Panc1 (cell line): ENCODE measurements at regions not wholly inside any gene's neighbourhood (a gene's known extent, or its start where the extent isn't known, plus 50 kb on each side); places are given as distances from the start of the nearest gene placed in this dataset.

Experiments
- ATAC-seq: fragments of 200-7000 bp; cut with Tn5 transposase; 2 replicates; pipeline ENCODE4 v1.9.1; 2020; ENCODE audit warnings: mild to moderate bottlenecking, moderate library complexity
- BruUV-seq: library from RNA; stranded (reverse); fragments of 400-500 nt; replicated peaks from 2 replicates; lab custom pipeline; 2021; lab: Mats Ljungman, UMichigan
- CTCF ChIA-PET: fragments of 300-600 bp; sonication (Branson Sonifier 250); formaldehyde crosslinking; loops from one replicate; lab custom pipeline; 2022; ENCODE audit warnings: antibody characterized with exemption; lab: Charles Lee
- POLR2A ChIA-PET: fragments of 300-600 bp; sonication (Branson Sonifier 250); formaldehyde crosslinking; loops from one replicate; lab custom pipeline; 2022; ENCODE audit warnings: antibody characterized with exemption; lab: Charles Lee
- DNase-seq: peaks from one replicate; pipeline ENCODE4 v3.0.0-alpha.2; 2010; ENCODE audit warnings: low read depth, low spot score
- H3K27ac ChIP-seq: 2 replicates; pipeline ENCODE4 v1.5.1; 2011; ENCODE audit warnings: mild to moderate bottlenecking, low read length, inconsistent platforms
- H3K27me3 ChIP-seq: fragments of 200-500 bp; sonication (Bioruptor generic); 2 replicates; pipeline ENCODE4 v1.6.0; 2014; ENCODE audit warnings: low read length, inconsistent platforms; ENCODE audit not compliant: control insufficient read depth, insufficient read depth
- H3K36me3 ChIP-seq: fragments of 200-500 bp; sonication (Bioruptor generic); 2 replicates; pipeline ENCODE4 v1.5.1; 2014; ENCODE audit warnings: inconsistent platforms, mild to moderate bottlenecking, low read length, moderate library complexity; ENCODE audit not compliant: control insufficient read depth, insufficient read depth
- H3K4me1 ChIP-seq: 2 replicates; pipeline ENCODE4 v1.5.1; 2011; ENCODE audit warnings: inconsistent platforms, mild to moderate bottlenecking, low read length, moderate library complexity; ENCODE audit not compliant: control insufficient read depth, insufficient read depth
- H3K4me3 ChIP-seq, 2 experiments: 2 replicates each; pipeline ENCODE4 v1.5.1; 2011 to 2012; ENCODE audit warnings: low read depth in 2 of 2, low read length in 2 of 2, mild to moderate bottlenecking in 2 of 2, inconsistent platforms in 1 of 2, moderate library complexity in 1 of 2
- H3K9me3 ChIP-seq: fragments of 200-500 bp; sonication (Bioruptor generic); 2 replicates; pipeline ENCODE4 v1.5.1; 2014; ENCODE audit warnings: low read depth, mild to moderate bottlenecking, inconsistent platforms, low read length, moderate library complexity; ENCODE audit not compliant: control insufficient read depth, insufficient read depth
- CTCF ChIP-seq: fragments of 450-650 bp; IDR thresholded peaks from 2 replicates; pipeline ENCODE4 v1.5.1; 2017; ENCODE audit warnings: mild to moderate bottlenecking
- POLR2AphosphoS5 ChIP-seq: IDR thresholded peaks from 2 replicates; pipeline ENCODE4 v1.6.1; 2012; ENCODE audit warnings: mild to moderate bottlenecking, low read depth, low read length, moderate library complexity
- REST ChIP-seq, 2 experiments: IDR thresholded peaks; 2 replicates each; pipeline ENCODE4 v1.6.1; 2011 to 2012; ENCODE audit warnings: low read depth in 2 of 2, control low read depth in 1 of 2, low read length in 1 of 2, mild to moderate bottlenecking in 1 of 2, moderate library complexity in 1 of 2; ENCODE audit not compliant: insufficient read depth in 1 of 2
- SIN3A ChIP-seq: IDR thresholded peaks from 2 replicates; pipeline ENCODE4 v1.6.1; 2012; ENCODE audit warnings: low read depth, mild to moderate bottlenecking, low read length, moderate library complexity, borderline replicate concordance; ENCODE audit not compliant: insufficient read depth
- TCF7L2 ChIP-seq: IDR thresholded peaks from 2 replicates; pipeline ENCODE4 v1.6.1; 2011; ENCODE audit warnings: mild to moderate bottlenecking, low read depth, low read length, inconsistent platforms
- in situ Hi-C: cut with HindIII; loops from 2 replicates; pipeline ENCODE4 v1.10.0; 2016; ENCODE audit warnings: low sequenced_read_pairs, low pct_unique_long_range_greater_than_20kb
- intact Hi-C: fragments of 100-400 bp; cut with micrococcal nuclease; formaldehyde crosslinking; loops from one replicate; pipeline ENCODE4 v1.10.0; 2022; ENCODE audit not compliant: unreplicated experiment

GRCh38 chr18:39564716-39565115, 1999.1 kb upstream of the CELF4 start:
- Histone ChIP-seq H3K36me3 (no peaks in the 10 kb centered on the region), H3K4me3 (no peak overlapping the region), H3K9me3 (no peaks in the 10 kb centered on the region), H3K27ac (no peak overlapping the region), H3K4me1 (no peaks in the 10 kb centered on the region), H3K27me3 (no peaks in the 10 kb centered on the region)
- POLR2A ChIA-PET: no interaction called here
- TF ChIP-seq SIN3A: no peak
- no peak for TF ChIP-seq CTCF
- TF ChIP-seq POLR2AphosphoS5: no peak
- TF ChIP-seq TCF7L2: no peak
- TF ChIP-seq REST (IDR thresholded peaks at IDR 0.05; ENCODE audit: insufficient read depth in 1 of 2, low read depth in 2 of 2, low read length in 1 of 2): no peak
- intact Hi-C loops: no loop called here
- ATAC-seq (no peak), DNase-seq (no peak)
- CTCF ChIA-PET: no interaction called here
- no TSS peak for BruUV-seq
- in situ Hi-C loops: no loop called here

GRCh38 chr18:39561126-39561525, 1995.5 kb upstream of the CELF4 start:
- BruUV-seq: no TSS peak

More at GRCh38 chr18:39561126-39561525, 1995.5 kb upstream of the CELF4 start:
- TF ChIP-seq REST (IDR thresholded peaks at IDR 0.05; ENCODE audit: insufficient read depth in 1 of 2, low read depth in 2 of 2, low read length in 1 of 2) (no peak), SIN3A (no peak), POLR2AphosphoS5 (no peak)
- Histone ChIP-seq H3K4me3 (no peak overlapping the region), H3K4me1 (no peaks in the 10 kb centered on the region), H3K27ac (no peak overlapping the region), H3K9me3 (no peaks in the 10 kb centered on the region), H3K27me3 (no peaks in the 10 kb centered on the region), H3K36me3 (no peaks in the 10 kb centered on the region)
- in situ Hi-C loops: no loop called here
- ATAC-seq (no peak), DNase-seq (no peak)
- ChIA-PET POLR2A (no interaction called here), CTCF (no interaction called here)
- intact Hi-C loops: no loop called here
